ENCODE measurements at regions not wholly inside any gene's neighbourhood (a gene's known extent, or its start where the extent isn't known, plus 50 kb on each side); places are given as distances from the start of the nearest gene placed in this dataset.

- no peak for TF ChIP-seq CTCF (conservative IDR thresholded peaks at IDR 0.05; ENCODE audit: low read depth, low read length)
- no peaks in the 10 kb centered on the region for H3K36me3 ChIP-seq (ENCODE audit: insufficient read depth)
- no peak overlapping the region for H3K9ac ChIP-seq
- no peak overlapping the region for H2AFZ ChIP-seq (ENCODE audit: low read depth)
- H3K4me2 ChIP-seq, result no peak overlapping the region
- no peak overlapping the region for H3K27ac ChIP-seq
- no peak overlapping the region for H3K4me3 ChIP-seq (IDR thresholded peaks at IDR 0.05; ENCODE audit: insufficient read depth, low read depth, low read length)
- no peaks in the 10 kb centered on the region for H3K79me2 ChIP-seq (ENCODE audit: insufficient read depth, low read depth)
- no peaks in the 10 kb centered on the region for H3K27me3 ChIP-seq (ENCODE audit: insufficient read depth, low read depth)
- H3K4me1 ChIP-seq (ENCODE audit: low read depth, poor library complexity, severe bottlenecking), result no peaks in the 10 kb centered on the region
- H4K20me1 ChIP-seq (ENCODE audit: insufficient read depth), result no peaks in the 10 kb centered on the region
These were observed 328.2 kb upstream of the JAG1 start for GRCh38 chr20:11001764-11002540.

- no peaks in the 10 kb centered on the region for H3K4me1 ChIP-seq (ENCODE audit: low read depth, poor library complexity, severe bottlenecking)
- H3K27ac ChIP-seq, result no peak overlapping the region
These were observed 329.5 kb upstream of the JAG1 start for GRCh38 chr20:11003341-11003740.

GRCh38 chr20:11008444-11009033, 334.7 kb upstream of the JAG1 start:
- Histone ChIP-seq H3K27me3 (ENCODE audit: insufficient read depth, low read depth) (no peaks in the 10 kb centered on the region), H3K79me2 (ENCODE audit: insufficient read depth, low read depth) (no peaks in the 10 kb centered on the region), H3K4me2 (no peak overlapping the region), H3K36me3 (ENCODE audit: insufficient read depth) (no peaks in the 10 kb centered on the region), H3K27ac (no peak overlapping the region), H3K9ac (no peak overlapping the region), H4K20me1 (ENCODE audit: insufficient read depth) (no peaks in the 10 kb centered on the region), H3K4me3 (IDR thresholded peaks at IDR 0.05; ENCODE audit: insufficient read depth, low read depth, low read length) (no peak overlapping the region), H3K4me1 (ENCODE audit: low read depth, poor library complexity, severe bottlenecking) (no peaks in the 10 kb centered on the region), H2AFZ (ENCODE audit: low read depth) (no peak overlapping the region)
- no peak for TF ChIP-seq CTCF (conservative IDR thresholded peaks at IDR 0.05; ENCODE audit: low read depth, low read length)

More at GRCh38 chr20:11003341-11003740, 329.5 kb upstream of the JAG1 start:
- Histone ChIP-seq H3K4me2 (no peak overlapping the region), H3K36me3 (ENCODE audit: insufficient read depth) (no peaks in the 10 kb centered on the region), H3K4me3 (IDR thresholded peaks at IDR 0.05; ENCODE audit: insufficient read depth, low read depth, low read length) (no peak overlapping the region), H3K9ac (no peak overlapping the region), H3K79me2 (ENCODE audit: insufficient read depth, low read depth) (no peaks in the 10 kb centered on the region), H2AFZ (ENCODE audit: low read depth) (no peak overlapping the region), H4K20me1 (ENCODE audit: insufficient read depth) (no peaks in the 10 kb centered on the region), H3K27me3 (ENCODE audit: insufficient read depth, low read depth) (no peaks in the 10 kb centered on the region)
- TF ChIP-seq CTCF (conservative IDR thresholded peaks at IDR 0.05; ENCODE audit: low read depth, low read length), result no peak

- no peak overlapping the region for H3K4me2 ChIP-seq
- no peaks in the 10 kb centered on the region for H4K20me1 ChIP-seq (ENCODE audit: insufficient read depth)
- no peak overlapping the region for H2AFZ ChIP-seq (ENCODE audit: low read depth)
- no peaks in the 10 kb centered on the region for H3K4me1 ChIP-seq (ENCODE audit: low read depth, poor library complexity, severe bottlenecking)
- TF ChIP-seq CTCF (conservative IDR thresholded peaks at IDR 0.05; ENCODE audit: low read depth, low read length), result no peak
- no peak overlapping the region for H3K9ac ChIP-seq
- H3K27ac ChIP-seq, result no peak overlapping the region
- H3K4me3 ChIP-seq (IDR thresholded peaks at IDR 0.05; ENCODE audit: insufficient read depth, low read depth, low read length), result no peak overlapping the region
- no peaks in the 10 kb centered on the region for H3K79me2 ChIP-seq (ENCODE audit: insufficient read depth, low read depth)
- H3K27me3 ChIP-seq (ENCODE audit: insufficient read depth, low read depth), result no peaks in the 10 kb centered on the region
- no peaks in the 10 kb centered on the region for H3K36me3 ChIP-seq (ENCODE audit: insufficient read depth)
These were observed 337.9 kb upstream of the JAG1 start for GRCh38 chr20:11011653-11012052.

Measured in KMS-11 (cell line).